NB4 (cell line): ENCODE measurements at regions not wholly inside any gene's neighbourhood (a gene's known extent, or its start where the extent isn't known, plus 50 kb on each side); places are given as distances from the start of the nearest gene placed in this dataset.
"Not testable (repeated sequence)": the region's sequence is repeated elsewhere in the genome, so short reads cannot be mapped to it uniquely, and the experiment has no call there.

Experiments
- CTCF ChIP-seq: IDR thresholded peaks from one replicate; pipeline ENCODE4 v1.5.1; 2012; ENCODE audit warnings: low read depth, low read length
- POLR2A ChIP-seq: IDR thresholded peaks from 2 replicates; pipeline ENCODE4 v1.6.1; 2011; ENCODE audit warnings: mild to moderate bottlenecking; ENCODE audit not compliant: insufficient read length; ENCODE audit errors: extremely low read depth

- not testable (repeated sequence) for TF ChIP-seq POLR2A, CTCF
Observed at GRCh38 chr9:42724841-42725835, 541.7 kb downstream of the SPATA31A6 start.
